IMR-90 (cell line): ENCODE measurements at regions not wholly inside any gene's neighbourhood (a gene's known extent, or its start where the extent isn't known, plus 50 kb on each side); places are given as distances from the start of the nearest gene placed in this dataset.

Source experiments
- ATAC-seq: fragments of 200-7000 bp; cut with Tn5 transposase; 2 replicates; pipeline ENCODE4 v1.9.1; 2020; ENCODE audit warnings: low read depth, mild to moderate bottlenecking, moderate library complexity
- BruUV-seq: library from RNA; stranded (reverse); fragments of 400-500 nt; replicated peaks from 2 replicates; lab custom pipeline; 2021; lab: Mats Ljungman, UMichigan
- CTCF ChIA-PET: fragments of 300-600 bp; formaldehyde crosslinking; extraction: SDS; loops from one replicate; lab custom pipeline; 2021; ENCODE audit warnings: antibody characterized with exemption; lab: Yijun Ruan, JAX
- POLR2A ChIA-PET: fragments of 300-600 bp; sonication (Branson Sonifier 250); formaldehyde crosslinking; loops from one replicate; lab custom pipeline; 2022; ENCODE audit warnings: antibody characterized with exemption; ENCODE audit not compliant: unreplicated experiment; lab: Charles Lee
- DNase-seq: peaks from one replicate; pipeline ENCODE4 v3.0.0; 2013
- H2AFZ ChIP-seq: replicated peaks from 2 replicates; pipeline ENCODE3; 2013; ENCODE audit warnings: low read length, mild to moderate bottlenecking; ENCODE audit not compliant: poor library complexity
- H2AK5ac ChIP-seq: 2 replicates; pipeline ENCODE4 v1.6.1; 2013; ENCODE audit warnings: low read depth, low read length, inconsistent platforms
- H2AK9ac ChIP-seq: replicated peaks from 2 replicates; pipeline ENCODE3; 2013; ENCODE audit warnings: mild to moderate bottlenecking, low read depth, low read length, moderate library complexity; ENCODE audit not compliant: poor library complexity
- H2BK120ac ChIP-seq: 2 replicates; pipeline ENCODE4 v1.6.1; 2013; ENCODE audit warnings: low read depth, low read length, inconsistent platforms
- H2BK15ac ChIP-seq: 3 replicates; pipeline ENCODE4 v1.6.1; 2013; ENCODE audit warnings: low read depth, low read length, inconsistent platforms
- H2BK20ac ChIP-seq: 2 replicates; pipeline ENCODE4 v1.6.1; 2013; ENCODE audit warnings: low read depth, mild to moderate bottlenecking, inconsistent platforms, low read length, moderate library complexity
- H2BK5ac ChIP-seq: 2 replicates; pipeline ENCODE4 v1.6.1; 2013; ENCODE audit warnings: mild to moderate bottlenecking, low read depth, low read length, inconsistent platforms; ENCODE audit not compliant: poor library complexity, severe bottlenecking
- H3K14ac ChIP-seq: replicated peaks from 2 replicates; pipeline ENCODE4 v1.6.1; 2013; ENCODE audit warnings: low read depth, low read length, inconsistent platforms
- H3K18ac ChIP-seq: 2 replicates; pipeline ENCODE4 v1.6.1; 2013; ENCODE audit warnings: low read depth, low read length, control low read depth
- H3K23ac ChIP-seq: 2 replicates; pipeline ENCODE4 v1.6.1; 2013; ENCODE audit warnings: low read depth, low read length, inconsistent platforms
- H3K27ac ChIP-seq: 2 replicates; pipeline ENCODE4 v1.5.1; 2013; ENCODE audit warnings: mild to moderate bottlenecking, control low read depth, low read length; ENCODE audit not compliant: insufficient read depth
- H3K27me3 ChIP-seq: 2 replicates; pipeline ENCODE4 v1.6.1; 2013; ENCODE audit warnings: low read length; ENCODE audit not compliant: control insufficient read depth, insufficient read depth
- H3K36me3 ChIP-seq: 2 replicates; pipeline ENCODE4 v1.6.1; 2013; ENCODE audit warnings: low read length, mixed read lengths; ENCODE audit not compliant: control insufficient read depth, insufficient read depth
- H3K4ac ChIP-seq: 2 replicates; pipeline ENCODE4 v1.6.1; 2013; ENCODE audit warnings: low read depth, low read length, inconsistent platforms
- H3K4me1 ChIP-seq: 2 replicates; pipeline ENCODE4 v1.6.1; 2013; ENCODE audit warnings: low read length, mixed read lengths; ENCODE audit not compliant: control insufficient read depth, insufficient read depth
- H3K4me2 ChIP-seq: 2 replicates; pipeline ENCODE4 v1.6.1; 2013; ENCODE audit warnings: low read depth, mild to moderate bottlenecking, control low read depth, low read length, moderate library complexity
- H3K4me3 ChIP-seq: 2 replicates; pipeline ENCODE4 v1.5.1; 2013; ENCODE audit warnings: low read depth, mild to moderate bottlenecking, control low read depth, low read length, moderate library complexity; ENCODE audit not compliant: insufficient read depth
- H3K56ac ChIP-seq: 2 replicates; pipeline ENCODE4 v1.6.1; 2013; ENCODE audit warnings: low read length, inconsistent platforms; ENCODE audit not compliant: insufficient read depth; ENCODE audit errors: extremely low read depth
- H3K79me1 ChIP-seq, 2 experiments: 2 replicates each; pipeline ENCODE4 v1.6.1; 2013; ENCODE audit warnings: low read length in 2 of 2, inconsistent platforms in 1 of 2, low read depth in 1 of 2
- H3K9ac ChIP-seq: 2 replicates; pipeline ENCODE4 v1.6.1; 2013; ENCODE audit warnings: low read depth, low read length, control low read depth
- H3K9me1 ChIP-seq: 2 replicates; pipeline ENCODE4 v1.6.1; 2013; ENCODE audit warnings: low read length, inconsistent platforms; ENCODE audit not compliant: insufficient read depth
- H3K9me3 ChIP-seq: 2 replicates; pipeline ENCODE4 v1.6.1; 2013; ENCODE audit warnings: low read length; ENCODE audit not compliant: control insufficient read depth, insufficient read depth
- H4K20me1 ChIP-seq: 2 replicates; pipeline ENCODE4 v1.6.1; 2013; ENCODE audit warnings: low read length, inconsistent platforms; ENCODE audit not compliant: insufficient read depth
- H4K5ac ChIP-seq: 2 replicates; pipeline ENCODE4 v1.6.1; 2013; ENCODE audit warnings: mild to moderate bottlenecking, low read depth, low read length, control low read depth
- H4K8ac ChIP-seq, 2 experiments: 2 replicates each; pipeline ENCODE4 v1.6.1; 2013; ENCODE audit warnings: low read depth in 2 of 2, low read length in 2 of 2, control low read depth in 1 of 2, inconsistent platforms in 1 of 2
- H4K91ac ChIP-seq: 2 replicates; pipeline ENCODE4 v1.6.1; 2013; ENCODE audit warnings: low read depth, low read length, inconsistent platforms; ENCODE audit not compliant: insufficient read depth
- CEBPB ChIP-seq: IDR thresholded peaks from 2 replicates; pipeline ENCODE4 v1.6.1; 2012; ENCODE audit warnings: low read depth, low read length, improper control_type of control experiment
- CHD1 ChIP-seq: IDR thresholded peaks from 2 replicates; pipeline ENCODE4 v1.6.1; 2012; ENCODE audit warnings: low read depth, low read length, improper control_type of control experiment
- FOS ChIP-seq: fragments of 150-350 bp; IDR thresholded peaks from 2 replicates; pipeline ENCODE4 v1.6.1; 2016; ENCODE audit warnings: low read depth, low read length
- MAFK ChIP-seq: IDR thresholded peaks from 2 replicates; pipeline ENCODE4 v1.6.1; 2012; ENCODE audit warnings: low read depth, low read length, improper control_type of control experiment
- MAZ ChIP-seq: IDR thresholded peaks from 2 replicates; pipeline ENCODE4 v1.6.1; 2012; ENCODE audit warnings: low read depth, mild to moderate bottlenecking, low read length, improper control_type of control experiment, moderate library complexity, borderline replicate concordance
- MXI1 ChIP-seq: IDR thresholded peaks from 2 replicates; pipeline ENCODE4 v1.6.1; 2012; ENCODE audit warnings: low read depth, mild to moderate bottlenecking, low read length, moderate library complexity, borderline replicate concordance
- RAD21 ChIP-seq: IDR thresholded peaks from 2 replicates; pipeline ENCODE4 v1.6.1; 2012; ENCODE audit warnings: low read length, improper control_type of control experiment
- RFX5 ChIP-seq: IDR thresholded peaks from 2 replicates; pipeline ENCODE4 v1.8.0; 2012; ENCODE audit warnings: low read depth, mild to moderate bottlenecking, low read length, moderate library complexity
- SMC3 ChIP-seq: fragments of 150-350 bp; IDR thresholded peaks from 2 replicates; pipeline ENCODE4 v1.6.1; 2016; ENCODE audit warnings: low read depth, mild to moderate bottlenecking, antibody characterized with exemption, low read length, moderate library complexity
- WGBS, 2 experiments: methylation state at CpG; one replicate each; pipeline versions ENCODE4 v1.1.5 to v1.1.7; 2013; ENCODE audit warnings: missing lambda C conversion rate in 2 of 2; ENCODE audit not compliant: insufficient read length in 1 of 2; ENCODE audit errors: extremely low coverage in 2 of 2; 5-methylcytosine and 5-hydroxymethylcytosine counted together
- dilution Hi-C: fragments of 300-500 bp; cut with HindIII; formaldehyde crosslinking; loops from one replicate; pipeline ENCODE4 v1.14.3; 2018; ENCODE audit warnings: low sequenced_read_pairs; ENCODE audit not compliant: unreplicated experiment
- in situ Hi-C: fragments of 300-500 bp; cut with MboI; formaldehyde crosslinking; loops from 3 replicates; pipeline ENCODE4 v1.14.3; 2019; ENCODE audit warnings: low sequenced_read_pairs, inconsistent platforms, mixed read lengths
- intact Hi-C: fragments of 100-400 bp; cut with micrococcal nuclease; formaldehyde crosslinking; loops from 2 replicates; pipeline ENCODE4 v1.10.0; 2022
- TF ChIP-seq, protein P1 (sequence below): fragments of 150-350 bp; IDR thresholded peaks from 2 replicates; pipeline ENCODE4 v1.6.1; 2016; ENCODE audit warnings: low read depth, mild to moderate bottlenecking, low read length, moderate library complexity, borderline replicate concordance

- H3K9me1 ChIP-seq, result no peaks in the 10 kb centered on the region
- no peaks in the 10 kb centered on the region for H4K20me1 ChIP-seq
- TF ChIP-seq CEBPB, result no peak
- TF ChIP-seq FOS, result no peak
- TF ChIP-seq SMC3, result no peak
- TF ChIP-seq RFX5, result no peak
- no peak for TF ChIP-seq CHD1
- no peak for TF ChIP-seq RAD21
- no peak for TF ChIP-seq MAFK
- TF ChIP-seq MAZ, result no peak
- no peak for TF ChIP-seq MXI1
- TF ChIP-seq, protein P1, sequence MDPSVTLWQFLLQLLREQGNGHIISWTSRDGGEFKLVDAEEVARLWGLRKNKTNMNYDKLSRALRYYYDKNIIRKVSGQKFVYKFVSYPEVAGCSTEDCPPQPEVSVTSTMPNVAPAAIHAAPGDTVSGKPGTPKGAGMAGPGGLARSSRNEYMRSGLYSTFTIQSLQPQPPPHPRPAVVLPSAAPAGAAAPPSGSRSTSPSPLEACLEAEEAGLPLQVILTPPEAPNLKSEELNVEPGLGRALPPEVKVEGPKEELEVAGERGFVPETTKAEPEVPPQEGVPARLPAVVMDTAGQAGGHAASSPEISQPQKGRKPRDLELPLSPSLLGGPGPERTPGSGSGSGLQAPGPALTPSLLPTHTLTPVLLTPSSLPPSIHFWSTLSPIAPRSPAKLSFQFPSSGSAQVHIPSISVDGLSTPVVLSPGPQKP, result no peak
- H2AK9ac ChIP-seq, result no peak overlapping the region
- H3K79me1 ChIP-seq, result no peaks in the 10 kb centered on the region
- H3K36me3 ChIP-seq, result no peaks in the 10 kb centered on the region
- ATAC-seq (no peak), DNase-seq (no peak)
- H3K9ac ChIP-seq, result no peak overlapping the region
- H3K27me3 ChIP-seq, result no peaks in the 10 kb centered on the region
- H3K4me2 ChIP-seq, result no peak overlapping the region
- in situ Hi-C loops (no loop called here), dilution Hi-C loops (no loop called here), intact Hi-C loops (no loop called here)
- H3K23ac ChIP-seq, result no peak overlapping the region
- H4K8ac ChIP-seq, result no peak overlapping the region
- no peak overlapping the region for H4K5ac ChIP-seq
- H3K18ac ChIP-seq, result no peak overlapping the region
- H3K4me3 ChIP-seq, result no peak overlapping the region
- no peaks in the 10 kb centered on the region for H3K4me1 ChIP-seq
- H4K91ac ChIP-seq, result no peak overlapping the region
- H3K14ac ChIP-seq, result no peak overlapping the region
- H2BK20ac ChIP-seq, result no peak overlapping the region
- H3K9me3 ChIP-seq, result peaks cover 47% of the 10 kb centered on the region
- H2BK120ac ChIP-seq, result no peak overlapping the region
- CTCF ChIA-PET, result no interaction called here
- no peak overlapping the region for H2AK5ac ChIP-seq
- BruUV-seq, result no TSS peak
- POLR2A ChIA-PET, result no interaction called here
- H3K4ac ChIP-seq, result no peak overlapping the region
- H2BK5ac ChIP-seq, result no peak overlapping the region
- H3K27ac ChIP-seq, result no peak overlapping the region
- no CpG with 5 or more reads among the region's 11 CpGs for WGBS, 2 experiments
- H2AFZ ChIP-seq, result no peak overlapping the region
- no peak overlapping the region for H2BK15ac ChIP-seq
- no peak overlapping the region for H3K56ac ChIP-seq
Observed at GRCh38 chr5:2684606-2685005, 66.9 kb downstream of the IRX2 start.
